Prostate gland (tissue), 2 donors: ENCODE measurements at regions not wholly inside any gene's neighbourhood (a gene's known extent, or its start where the extent isn't known, plus 50 kb on each side); places are given as distances from the start of the nearest gene placed in this dataset.

Source experiments
- POLR2A ChIP-seq: fragments of 450-650 bp; IDR thresholded peaks from one replicate; pipeline ENCODE4 v1.6.1; 2016; ENCODE audit warnings: antibody characterized with exemption, mild to moderate bottlenecking
- POLR2AphosphoS5 ChIP-seq: sonication (generic); formaldehyde crosslinking; IDR thresholded peaks from one replicate; pipeline ENCODE4 v1.6.1; 2017; ENCODE audit warnings: antibody characterized with exemption
- TF ChIP-seq, protein P1 (sequence below), 4 experiments: fragments of 200-600 bp in 2 of 4; fragments of 450-650 bp in 2 of 4; sonication (generic) in 2 of 4; IDR thresholded peaks; 1 replicate in 3 of 4; 2 replicates in 1 of 4; pipeline ENCODE4 v1.5.1; 2016 to 2019; ENCODE audit warnings: antibody characterized with exemption in 4 of 4, mild to moderate bottlenecking in 2 of 4, moderate library complexity in 2 of 4

DNA sequence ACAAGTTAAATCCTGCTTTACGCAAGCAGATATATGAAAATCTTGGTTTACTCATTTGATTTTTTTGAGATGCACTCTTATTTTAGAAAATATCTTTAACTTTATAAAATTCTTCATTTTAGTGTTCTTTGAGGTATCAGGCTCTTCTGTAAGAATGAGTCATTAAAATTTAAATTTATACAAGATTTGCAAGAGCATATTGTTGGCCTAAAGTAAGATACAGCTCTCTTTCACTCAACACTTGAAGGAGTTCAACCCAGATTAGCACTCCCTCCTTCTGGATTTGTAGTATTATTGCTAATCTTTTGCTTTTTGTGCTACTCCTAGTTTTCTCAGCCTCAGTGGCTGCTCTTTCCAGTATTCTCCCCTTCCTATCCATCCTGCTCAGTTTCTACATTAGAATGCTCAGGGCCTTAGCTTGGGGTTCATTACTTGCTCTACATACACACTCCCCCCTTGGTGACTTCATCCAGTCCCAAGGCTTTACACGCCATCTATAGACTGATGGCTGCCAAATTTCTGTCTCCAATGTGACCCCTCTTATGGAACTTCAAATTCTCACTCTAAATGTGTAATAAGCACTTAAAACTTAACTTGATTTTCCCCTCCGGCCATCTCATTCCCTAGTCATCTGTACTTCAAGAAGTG is 425.3 kb upstream of the FANCL start:
- TF ChIP-seq, protein P1, sequence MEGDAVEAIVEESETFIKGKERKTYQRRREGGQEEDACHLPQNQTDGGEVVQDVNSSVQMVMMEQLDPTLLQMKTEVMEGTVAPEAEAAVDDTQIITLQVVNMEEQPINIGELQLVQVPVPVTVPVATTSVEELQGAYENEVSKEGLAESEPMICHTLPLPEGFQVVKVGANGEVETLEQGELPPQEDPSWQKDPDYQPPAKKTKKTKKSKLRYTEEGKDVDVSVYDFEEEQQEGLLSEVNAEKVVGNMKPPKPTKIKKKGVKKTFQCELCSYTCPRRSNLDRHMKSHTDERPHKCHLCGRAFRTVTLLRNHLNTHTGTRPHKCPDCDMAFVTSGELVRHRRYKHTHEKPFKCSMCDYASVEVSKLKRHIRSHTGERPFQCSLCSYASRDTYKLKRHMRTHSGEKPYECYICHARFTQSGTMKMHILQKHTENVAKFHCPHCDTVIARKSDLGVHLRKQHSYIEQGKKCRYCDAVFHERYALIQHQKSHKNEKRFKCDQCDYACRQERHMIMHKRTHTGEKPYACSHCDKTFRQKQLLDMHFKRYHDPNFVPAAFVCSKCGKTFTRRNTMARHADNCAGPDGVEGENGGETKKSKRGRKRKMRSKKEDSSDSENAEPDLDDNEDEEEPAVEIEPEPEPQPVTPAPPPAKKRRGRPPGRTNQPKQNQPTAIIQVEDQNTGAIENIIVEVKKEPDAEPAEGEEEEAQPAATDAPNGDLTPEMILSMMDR (IDR thresholded peaks at IDR 0.05): no peak
- TF ChIP-seq POLR2A (no peak), POLR2AphosphoS5 (no peak)
